HEK293 (cell line): ENCODE measurements at regions not wholly inside any gene's neighbourhood (a gene's known extent, or its start where the extent isn't known, plus 50 kb on each side); places are given as distances from the start of the nearest gene placed in this dataset.

Experiments
- CTCF ChIA-PET: fragments of 350-600 bp; formaldehyde crosslinking; extraction: SDS; loops from one replicate; lab custom pipeline; 2021; ENCODE audit warnings: antibody characterized with exemption; lab: Yijun Ruan, JAX
- POLR2A ChIA-PET: fragments of 300-600 bp; formaldehyde crosslinking; extraction: SDS; loops from one replicate; lab custom pipeline; 2020; ENCODE audit warnings: antibody characterized with exemption, inconsistent platforms; lab: Yijun Ruan, JAX
- H3K27ac ChIP-seq: fragments of 200-500 bp; sonication (Bioruptor generic); 2 replicates; pipeline ENCODE4 v1.5.1; 2014; ENCODE audit warnings: low read depth, low read length, control low read depth, inconsistent platforms; ENCODE audit errors: extremely low read depth
- H3K36me3 ChIP-seq, 2 experiments: fragments of 200-500 bp in 1 of 2; sonication (Bioruptor generic) in 1 of 2; 1 replicate in 1 of 2; 2 replicates in 1 of 2; pipeline ENCODE4 v1.5.1; 2014 to 2017; ENCODE audit warnings: inconsistent platforms in 2 of 2, low read length in 2 of 2; ENCODE audit not compliant: control insufficient read depth in 2 of 2, insufficient read depth in 1 of 2
- H3K4me1 ChIP-seq: fragments of 200-500 bp; sonication (Bioruptor generic); 2 replicates; pipeline ENCODE4 v1.5.1; 2014; ENCODE audit warnings: mild to moderate bottlenecking, low read length, inconsistent platforms; ENCODE audit not compliant: control insufficient read depth, insufficient read depth
- H3K4me3 ChIP-seq: 2 replicates; pipeline ENCODE4 v1.5.1; 2011; ENCODE audit warnings: low read depth, mild to moderate bottlenecking, control low read depth, low read length, moderate library complexity
- H3K9me3 ChIP-seq: fragments of 200-500 bp; sonication (Bioruptor generic); 2 replicates; pipeline ENCODE4 v1.5.1; 2014; ENCODE audit warnings: low read depth, low read length, inconsistent platforms; ENCODE audit not compliant: control insufficient read depth, insufficient read depth
- ATF2 ChIP-seq: fragments of 450-650 bp; formaldehyde crosslinking; IDR thresholded peaks from 2 replicates; pipeline ENCODE4 v1.5.1; 2016; ENCODE audit warnings: missing biosample characterization, missing genetic modification characterization, low read depth
- HOXA7 ChIP-seq: sonication (generic); formaldehyde crosslinking; IDR thresholded peaks from 2 replicates; pipeline ENCODE4 v1.8.1; 2022; ENCODE audit warnings: missing genetic modification reagents, borderline replicate concordance
- SP3 ChIP-seq: fragments of 450-650 bp; formaldehyde crosslinking; IDR thresholded peaks from 2 replicates; pipeline ENCODE4 v1.5.1; 2016; ENCODE audit warnings: missing biosample characterization, missing genetic modification characterization
- WT1 ChIP-seq: fragments of 450-650 bp; formaldehyde crosslinking; IDR thresholded peaks from 2 replicates; pipeline ENCODE4 v1.5.1; 2016; ENCODE audit warnings: missing biosample characterization, missing genetic modification characterization
- ZNF18 ChIP-seq: fragments of 450-650 bp; formaldehyde crosslinking; IDR thresholded peaks from 2 replicates; pipeline ENCODE4 v1.5.1; 2016; ENCODE audit warnings: missing biosample characterization, missing genetic modification characterization
- ZNF211 ChIP-seq: fragments of 450-650 bp; formaldehyde crosslinking; IDR thresholded peaks from 2 replicates; pipeline ENCODE4 v1.5.1; 2016; ENCODE audit warnings: low read depth, missing biosample characterization, missing genetic modification characterization
- ZNF223 ChIP-seq: fragments of 450-650 bp; formaldehyde crosslinking; IDR thresholded peaks from 2 replicates; pipeline ENCODE4 v1.5.1; 2016; ENCODE audit warnings: missing biosample characterization, missing genetic modification characterization
- ZNF596 ChIP-seq: fragments of 450-650 bp; IDR thresholded peaks from 2 replicates; pipeline ENCODE4 v1.5.0; 2018; ENCODE audit warnings: missing biosample characterization, mild to moderate bottlenecking, missing genetic modification characterization, moderate library complexity
- ZNF664 ChIP-seq: fragments of 450-650 bp; formaldehyde crosslinking; IDR thresholded peaks from 2 replicates; pipeline ENCODE4 v1.5.1; 2016; ENCODE audit warnings: missing biosample characterization, missing genetic modification characterization
- ZNF677 ChIP-seq: fragments of 450-650 bp; IDR thresholded peaks from 2 replicates; pipeline ENCODE4 v1.5.0; 2018; ENCODE audit warnings: missing biosample characterization, mild to moderate bottlenecking, missing genetic modification characterization, moderate library complexity
- ZSCAN30 ChIP-seq: fragments of 450-650 bp; IDR thresholded peaks from 2 replicates; pipeline ENCODE4 v1.5.1; 2018; ENCODE audit warnings: missing biosample characterization, mild to moderate bottlenecking, missing genetic modification characterization, moderate library complexity
- TF ChIP-seq, protein P1 (sequence below): fragments of 450-650 bp; formaldehyde crosslinking; conservative IDR thresholded peaks from 2 replicates; pipeline ENCODE4 v1.5.1; 2016; ENCODE audit warnings: low read depth, missing biosample characterization, missing genetic modification characterization
- TF ChIP-seq, protein P2 (sequence below): fragments of 450-650 bp; formaldehyde crosslinking; IDR thresholded peaks from 2 replicates; pipeline ENCODE4 v1.5.1; 2016; ENCODE audit warnings: missing biosample characterization, missing genetic modification characterization
- TF ChIP-seq, protein P3 (sequence below): fragments of 450-650 bp; formaldehyde crosslinking; IDR thresholded peaks from 2 replicates; pipeline ENCODE4 v1.5.1; 2016; ENCODE audit warnings: missing biosample characterization, missing genetic modification characterization
- TF ChIP-seq, protein P4 (sequence below): fragments of 450-650 bp; formaldehyde crosslinking; optimal IDR thresholded peaks from 2 replicates; pipeline ENCODE3; 2016; ENCODE audit warnings: missing biosample characterization, mild to moderate bottlenecking, missing genetic modification characterization

GRCh38 chr7:45252248-45252647 is 94.7 kb downstream of the RAMP3 start (continued):
- TF ChIP-seq, protein P1, sequence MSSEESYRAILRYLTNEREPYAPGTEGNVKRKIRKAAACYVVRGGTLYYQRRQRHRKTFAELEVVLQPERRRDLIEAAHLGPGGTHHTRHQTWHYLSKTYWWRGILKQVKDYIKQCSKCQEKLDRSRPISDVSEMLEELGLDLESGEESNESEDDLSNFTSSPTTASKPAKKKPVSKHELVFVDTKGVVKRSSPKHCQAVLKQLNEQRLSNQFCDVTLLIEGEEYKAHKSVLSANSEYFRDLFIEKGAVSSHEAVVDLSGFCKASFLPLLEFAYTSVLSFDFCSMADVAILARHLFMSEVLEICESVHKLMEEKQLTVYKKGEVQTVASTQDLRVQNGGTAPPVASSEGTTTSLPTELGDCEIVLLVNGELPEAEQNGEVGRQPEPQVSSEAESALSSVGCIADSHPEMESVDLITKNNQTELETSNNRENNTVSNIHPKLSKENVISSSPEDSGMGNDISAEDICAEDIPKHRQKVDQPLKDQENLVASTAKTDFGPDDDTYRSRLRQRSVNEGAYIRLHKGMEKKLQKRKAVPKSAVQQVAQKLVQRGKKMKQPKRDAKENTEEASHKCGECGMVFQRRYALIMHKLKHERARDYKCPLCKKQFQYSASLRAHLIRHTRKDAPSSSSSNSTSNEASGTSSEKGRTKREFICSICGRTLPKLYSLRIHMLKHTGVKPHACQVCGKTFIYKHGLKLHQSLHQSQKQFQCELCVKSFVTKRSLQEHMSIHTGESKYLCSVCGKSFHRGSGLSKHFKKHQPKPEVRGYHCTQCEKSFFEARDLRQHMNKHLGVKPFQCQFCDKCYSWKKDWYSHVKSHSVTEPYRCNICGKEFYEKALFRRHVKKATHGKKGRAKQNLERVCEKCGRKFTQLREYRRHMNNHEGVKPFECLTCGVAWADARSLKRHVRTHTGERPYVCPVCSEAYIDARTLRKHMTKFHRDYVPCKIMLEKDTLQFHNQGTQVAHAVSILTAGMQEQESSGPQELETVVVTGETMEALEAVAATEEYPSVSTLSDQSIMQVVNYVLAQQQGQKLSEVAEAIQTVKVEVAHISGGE = no peak

- no peak overlapping the region for H3K4me3 ChIP-seq
- no peak for TF ChIP-seq SP3
- no peak for TF ChIP-seq ZNF223 (tag by site-specific recombination)
- no peak for TF ChIP-seq ZNF211
- TF ChIP-seq ZNF664 = no peak
- TF ChIP-seq ZNF18 = no peak
- no peak for TF ChIP-seq WT1 (tag by site-specific recombination)
- TF ChIP-seq, protein P2, sequence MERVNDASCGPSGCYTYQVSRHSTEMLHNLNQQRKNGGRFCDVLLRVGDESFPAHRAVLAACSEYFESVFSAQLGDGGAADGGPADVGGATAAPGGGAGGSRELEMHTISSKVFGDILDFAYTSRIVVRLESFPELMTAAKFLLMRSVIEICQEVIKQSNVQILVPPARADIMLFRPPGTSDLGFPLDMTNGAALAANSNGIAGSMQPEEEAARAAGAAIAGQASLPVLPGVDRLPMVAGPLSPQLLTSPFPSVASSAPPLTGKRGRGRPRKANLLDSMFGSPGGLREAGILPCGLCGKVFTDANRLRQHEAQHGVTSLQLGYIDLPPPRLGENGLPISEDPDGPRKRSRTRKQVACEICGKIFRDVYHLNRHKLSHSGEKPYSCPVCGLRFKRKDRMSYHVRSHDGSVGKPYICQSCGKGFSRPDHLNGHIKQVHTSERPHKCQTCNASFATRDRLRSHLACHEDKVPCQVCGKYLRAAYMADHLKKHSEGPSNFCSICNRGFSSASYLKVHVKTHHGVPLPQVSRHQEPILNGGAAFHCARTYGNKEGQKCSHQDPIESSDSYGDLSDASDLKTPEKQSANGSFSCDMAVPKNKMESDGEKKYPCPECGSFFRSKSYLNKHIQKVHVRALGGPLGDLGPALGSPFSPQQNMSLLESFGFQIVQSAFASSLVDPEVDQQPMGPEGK (tag by site-specific recombination) = no peak
- TF ChIP-seq, protein P3, sequence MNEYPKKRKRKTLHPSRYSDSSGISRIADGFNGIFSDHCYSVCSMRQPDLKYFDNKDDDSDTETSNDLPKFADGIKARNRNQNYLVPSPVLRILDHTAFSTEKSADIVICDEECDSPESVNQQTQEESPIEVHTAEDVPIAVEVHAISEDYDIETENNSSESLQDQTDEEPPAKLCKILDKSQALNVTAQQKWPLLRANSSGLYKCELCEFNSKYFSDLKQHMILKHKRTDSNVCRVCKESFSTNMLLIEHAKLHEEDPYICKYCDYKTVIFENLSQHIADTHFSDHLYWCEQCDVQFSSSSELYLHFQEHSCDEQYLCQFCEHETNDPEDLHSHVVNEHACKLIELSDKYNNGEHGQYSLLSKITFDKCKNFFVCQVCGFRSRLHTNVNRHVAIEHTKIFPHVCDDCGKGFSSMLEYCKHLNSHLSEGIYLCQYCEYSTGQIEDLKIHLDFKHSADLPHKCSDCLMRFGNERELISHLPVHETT = no peak
- TF ChIP-seq ZNF677 (tag by site-specific recombination) = no peak
- TF ChIP-seq ATF2 (tag by site-specific recombination) = no peak
- TF ChIP-seq ZNF596 = no peak
- TF ChIP-seq, protein P4, sequence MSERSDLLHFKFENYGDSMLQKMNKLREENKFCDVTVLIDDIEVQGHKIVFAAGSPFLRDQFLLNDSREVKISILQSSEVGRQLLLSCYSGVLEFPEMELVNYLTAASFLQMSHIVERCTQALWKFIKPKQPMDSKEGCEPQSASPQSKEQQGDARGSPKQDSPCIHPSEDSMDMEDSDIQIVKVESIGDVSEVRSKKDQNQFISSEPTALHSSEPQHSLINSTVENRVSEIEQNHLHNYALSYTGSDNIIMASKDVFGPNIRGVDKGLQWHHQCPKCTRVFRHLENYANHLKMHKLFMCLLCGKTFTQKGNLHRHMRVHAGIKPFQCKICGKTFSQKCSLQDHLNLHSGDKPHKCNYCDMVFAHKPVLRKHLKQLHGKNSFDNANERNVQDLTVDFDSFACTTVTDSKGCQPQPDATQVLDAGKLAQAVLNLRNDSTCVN (tag by site-specific recombination) = no peak
- no peak for TF ChIP-seq HOXA7 (CRISPR knock-in tag)
- no peak for TF ChIP-seq ZSCAN30 (tag by site-specific recombination)
- TF ChIP-seq, all 188 proteins: peak for 0
- POLR2A ChIA-PET = no interaction called here
- H3K4me1 ChIP-seq = no peaks in the 10 kb centered on the region
- H3K9me3 ChIP-seq = no peaks in the 10 kb centered on the region
- no peak overlapping the region for H3K27ac ChIP-seq
- no peaks in the 10 kb centered on the region for H3K36me3 ChIP-seq
- CTCF ChIA-PET = interaction anchor here (0.7 kb wide), 1 partner anchor 11 kb away, joined by 5 read pairs; no protein-coding TSS in a partner anchor
Observed at GRCh38 chr7:45252857-45253256, 95.3 kb downstream of the RAMP3 start.
